ENCODE measurements at regions not wholly inside any gene's neighbourhood (a gene's known extent, or its start where the extent isn't known, plus 50 kb on each side); places are given as distances from the start of the nearest gene placed in this dataset.

- TF ChIP-seq POLR2A (IDR thresholded peaks at IDR 0.05) (no peak), CTCF (IDR thresholded peaks at IDR 0.05) (no peak)
Measured at GRCh38 chr20:22915512-22915911, 119.6 kb upstream of the SSTR4 start.

Measured in prostate gland (tissue), 2 donors.